Astrocyte of the cerebellum (primary cell): ENCODE measurements at regions not wholly inside any gene's neighbourhood (a gene's known extent, or its start where the extent isn't known, plus 50 kb on each side); places are given as distances from the start of the nearest gene placed in this dataset.
A peak's percentile ranks its signal among the peaks of the same experiment; 100 is the strongest.

ENCODE experiments used
- DNase-seq: peaks from one replicate; pipeline ENCODE4 v3.0.0-alpha.2; 2011; ENCODE audit warnings: low read depth
- H3K4me3 ChIP-seq: 2 replicates; pipeline ENCODE4 v1.5.1; 2011; ENCODE audit warnings: mild to moderate bottlenecking, low read depth, low read length, moderate library complexity
- in situ Hi-C: cut with HindIII; loops from 2 replicates; pipeline ENCODE4 v1.10.0; 2017; ENCODE audit warnings: low sequenced_read_pairs
- TF ChIP-seq, protein P1 (sequence below): IDR thresholded peaks from 2 replicates; pipeline ENCODE4 v1.5.1; 2012; ENCODE audit warnings: low read length, low read depth, moderate library complexity, mild to moderate bottlenecking; ENCODE audit errors: missing control alignments

DNA sequence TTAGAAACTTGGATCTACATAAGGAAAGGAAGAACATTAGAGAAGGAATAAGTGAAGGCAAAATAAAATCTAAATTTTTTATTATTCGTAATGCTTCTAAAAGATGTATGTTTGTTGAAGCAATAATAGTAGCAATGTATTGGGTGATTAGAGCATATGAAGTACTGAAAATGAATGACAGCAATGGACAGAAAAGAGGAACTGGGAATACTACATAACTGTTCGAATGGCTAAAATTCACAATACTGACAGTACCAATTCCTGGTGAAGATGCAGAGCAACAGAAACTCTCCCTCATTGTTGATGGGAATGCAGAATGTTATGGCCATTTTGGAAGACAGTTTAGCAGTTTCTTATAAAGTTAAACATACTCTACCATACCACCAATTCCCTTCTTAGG lies 177.3 kb upstream of the SPEF2 start:
- TF ChIP-seq, protein P1, sequence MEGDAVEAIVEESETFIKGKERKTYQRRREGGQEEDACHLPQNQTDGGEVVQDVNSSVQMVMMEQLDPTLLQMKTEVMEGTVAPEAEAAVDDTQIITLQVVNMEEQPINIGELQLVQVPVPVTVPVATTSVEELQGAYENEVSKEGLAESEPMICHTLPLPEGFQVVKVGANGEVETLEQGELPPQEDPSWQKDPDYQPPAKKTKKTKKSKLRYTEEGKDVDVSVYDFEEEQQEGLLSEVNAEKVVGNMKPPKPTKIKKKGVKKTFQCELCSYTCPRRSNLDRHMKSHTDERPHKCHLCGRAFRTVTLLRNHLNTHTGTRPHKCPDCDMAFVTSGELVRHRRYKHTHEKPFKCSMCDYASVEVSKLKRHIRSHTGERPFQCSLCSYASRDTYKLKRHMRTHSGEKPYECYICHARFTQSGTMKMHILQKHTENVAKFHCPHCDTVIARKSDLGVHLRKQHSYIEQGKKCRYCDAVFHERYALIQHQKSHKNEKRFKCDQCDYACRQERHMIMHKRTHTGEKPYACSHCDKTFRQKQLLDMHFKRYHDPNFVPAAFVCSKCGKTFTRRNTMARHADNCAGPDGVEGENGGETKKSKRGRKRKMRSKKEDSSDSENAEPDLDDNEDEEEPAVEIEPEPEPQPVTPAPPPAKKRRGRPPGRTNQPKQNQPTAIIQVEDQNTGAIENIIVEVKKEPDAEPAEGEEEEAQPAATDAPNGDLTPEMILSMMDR, result no peak
- in situ Hi-C loops, result no loop called here
- H3K4me3 ChIP-seq, result no peak overlapping the region
- no peak for DNase-seq

DNA sequence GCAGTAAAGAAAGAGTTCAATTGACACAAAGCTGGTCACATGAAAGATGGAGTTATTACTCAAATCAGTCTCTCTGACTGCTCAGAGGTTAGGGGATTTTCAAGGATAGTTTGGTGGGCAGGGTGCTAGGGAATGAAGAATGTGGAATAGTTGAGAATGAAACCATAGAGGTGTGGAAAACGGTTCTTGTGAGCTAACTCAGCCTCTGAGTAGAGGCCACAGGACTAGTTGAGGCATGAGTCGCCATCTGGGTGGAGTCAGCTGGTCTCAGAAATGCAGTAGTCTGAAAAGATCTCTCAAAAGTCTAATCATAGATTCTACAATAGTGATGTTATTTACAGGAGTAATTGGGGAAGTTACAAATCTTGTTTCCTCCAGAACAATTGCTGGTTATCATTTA lies 178.9 kb upstream of the SPEF2 start:
- in situ Hi-C loops, result no loop called here
- no peak overlapping the region for H3K4me3 ChIP-seq
- no peak for DNase-seq
- TF ChIP-seq, protein P1, result no peak

DNA sequence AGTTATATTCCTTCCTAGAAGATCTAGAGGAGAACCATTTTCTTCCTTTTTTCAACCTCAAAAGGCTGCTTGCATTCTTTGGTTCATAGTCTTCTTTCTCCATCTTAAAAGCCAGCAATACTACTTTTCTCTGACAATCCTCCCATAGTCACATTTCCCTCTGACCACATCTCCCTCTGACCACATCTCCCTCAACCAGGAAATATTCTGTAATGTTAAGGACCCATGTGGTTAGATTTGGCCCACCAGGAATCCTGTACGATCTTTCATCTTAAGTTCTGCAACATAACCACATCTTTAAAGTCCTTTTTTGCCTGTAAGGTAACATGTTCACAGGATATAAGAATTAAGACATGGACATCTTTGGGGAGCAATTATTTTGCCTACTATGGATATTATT lies 179.4 kb upstream of the SPEF2 start:
- no peak for DNase-seq
- TF ChIP-seq, protein P1, result no peak
- in situ Hi-C loops, result no loop called here

DNA sequence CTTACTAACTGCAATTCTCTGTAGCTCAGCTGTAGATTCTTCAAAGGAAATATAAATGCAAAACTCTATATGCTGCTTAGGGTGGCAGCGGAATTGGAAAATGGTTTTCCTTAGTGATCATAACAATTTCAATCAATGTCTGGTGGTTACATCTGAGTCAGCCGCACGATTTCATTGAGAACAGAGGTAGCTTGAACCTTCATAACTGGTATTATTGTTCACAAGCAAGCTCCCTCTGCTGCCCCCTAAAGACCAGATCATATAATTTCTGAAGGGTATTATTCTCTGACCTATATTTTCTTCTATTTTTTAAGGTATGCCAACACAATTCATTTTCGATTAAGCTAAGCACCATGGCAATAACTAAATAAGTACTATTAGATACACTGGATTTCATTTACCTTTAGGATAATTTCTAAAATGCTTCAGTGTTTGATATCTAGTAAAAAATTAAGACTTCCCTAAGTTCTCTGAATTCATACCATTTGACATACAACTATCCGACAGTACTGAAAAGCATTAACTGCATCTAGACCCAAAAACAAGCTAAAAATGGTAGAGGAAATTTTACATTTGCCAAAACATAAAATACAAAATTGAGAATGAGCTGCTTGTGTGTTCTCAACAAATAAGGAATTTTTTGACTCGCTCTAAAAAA lies 181.1 kb upstream of the SPEF2 start:
- peak; percentile 1 for DNase-seq
- TF ChIP-seq, protein P1, result peak; percentile 39
- in situ Hi-C loops, result no loop called here

More for the DNA sequence above, 179.4 kb upstream of the SPEF2 start:
- H3K4me3 ChIP-seq, result no peak overlapping the region

DNA sequence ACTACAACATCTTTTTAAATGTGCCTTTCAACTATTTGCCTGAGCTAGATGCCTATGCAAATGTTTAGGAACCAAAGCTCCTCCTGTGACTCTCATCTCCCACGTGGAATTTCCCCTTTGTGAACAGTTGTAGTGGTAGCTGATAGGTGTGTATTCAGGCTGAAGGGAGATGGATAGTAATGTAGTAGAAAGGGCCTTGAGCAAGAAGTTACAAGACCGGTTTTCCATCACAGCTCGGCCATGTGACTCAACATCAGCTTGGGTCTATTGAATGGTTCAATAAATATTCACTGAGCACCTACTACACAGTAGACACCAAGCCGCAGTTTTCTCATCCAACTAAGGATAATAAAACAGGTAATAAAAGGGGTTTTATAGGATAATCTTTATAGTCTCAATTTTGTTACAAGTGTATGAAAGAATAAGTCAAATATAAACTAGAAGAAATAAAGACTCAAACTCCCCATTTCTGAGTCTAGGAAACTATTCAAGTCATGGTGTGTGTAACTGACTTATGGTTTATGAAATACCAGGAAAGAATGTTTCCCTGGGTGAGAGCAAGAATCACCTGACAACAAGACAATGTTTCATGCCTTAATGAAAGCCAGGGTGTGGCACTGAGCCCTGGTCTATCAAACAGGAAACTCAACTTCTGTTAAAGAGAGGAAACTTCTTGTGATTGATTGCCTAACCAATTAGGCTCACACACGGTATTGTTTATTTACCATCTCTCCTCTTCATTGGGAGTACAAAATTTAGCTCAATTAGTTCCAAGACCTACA lies 187.1 kb upstream of the SPEF2 start:
- no peak overlapping the region for H3K4me3 ChIP-seq
- TF ChIP-seq, protein P1, result no peak
- no peak for DNase-seq
- in situ Hi-C loops, result no loop called here

More for the DNA sequence above, 181.1 kb upstream of the SPEF2 start:
- H3K4me3 ChIP-seq, result no peak overlapping the region

DNA sequence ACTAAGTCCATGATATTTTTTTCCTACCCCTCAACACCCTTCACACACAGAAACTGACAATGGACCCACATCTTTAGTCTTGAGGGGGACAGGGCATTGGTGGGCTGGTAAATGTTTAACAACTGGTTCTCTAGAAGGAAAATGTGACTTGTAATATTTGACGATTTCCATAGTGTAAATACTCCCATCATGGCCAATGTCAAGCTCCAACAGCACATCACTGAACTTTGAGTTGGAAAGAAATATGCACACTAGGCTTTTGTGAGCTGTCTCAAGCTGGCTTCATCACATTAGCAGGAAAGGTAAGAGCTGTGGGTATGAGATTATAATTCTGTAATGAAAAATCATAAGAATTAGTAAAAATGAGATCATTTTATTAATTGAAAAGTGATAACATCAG lies 189.9 kb upstream of the PRLR start:
- in situ Hi-C loops, result no loop called here
- TF ChIP-seq, protein P1, result no peak
- no peak overlapping the region for H3K4me3 ChIP-seq
- DNase-seq, result no peak
